ENCODE measurements at regions not wholly inside any gene's neighbourhood (a gene's known extent, or its start where the extent isn't known, plus 50 kb on each side); places are given as distances from the start of the nearest gene placed in this dataset.

DNA sequence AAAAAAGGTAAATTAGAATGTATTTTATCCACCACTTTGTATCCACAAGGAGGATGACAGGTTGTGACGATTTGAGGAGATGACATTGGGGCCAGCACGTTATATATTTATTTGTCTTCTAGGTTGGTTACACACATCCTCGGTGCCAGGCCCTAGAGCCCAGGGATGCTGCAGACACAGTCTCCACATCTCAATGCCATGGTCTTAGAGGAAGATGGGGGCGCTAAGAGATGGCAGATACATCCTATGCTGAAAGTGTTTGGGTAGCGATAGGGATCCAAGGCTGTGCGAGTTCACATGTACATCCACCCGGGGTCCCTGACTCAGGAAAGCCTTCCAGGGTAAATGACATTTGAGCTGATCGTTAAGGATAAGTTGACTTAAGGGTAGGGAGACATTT, 193.1 kb upstream of the GSC start:
- Histone ChIP-seq H3K27me3 (peaks cover 3 to 46% of the 10 kb centered on the region in 2 donors), H3K27ac (no peak overlapping the region), H3K4me1 (no peaks in the 10 kb centered on the region), H3K4me3 (no peak overlapping the region), H3K36me3 (no peaks in the 10 kb centered on the region), H3K9me3 (no peaks in the 10 kb centered on the region)
- ATAC-seq (no peak), DNase-seq (no peak)
- TF ChIP-seq, protein P1, sequence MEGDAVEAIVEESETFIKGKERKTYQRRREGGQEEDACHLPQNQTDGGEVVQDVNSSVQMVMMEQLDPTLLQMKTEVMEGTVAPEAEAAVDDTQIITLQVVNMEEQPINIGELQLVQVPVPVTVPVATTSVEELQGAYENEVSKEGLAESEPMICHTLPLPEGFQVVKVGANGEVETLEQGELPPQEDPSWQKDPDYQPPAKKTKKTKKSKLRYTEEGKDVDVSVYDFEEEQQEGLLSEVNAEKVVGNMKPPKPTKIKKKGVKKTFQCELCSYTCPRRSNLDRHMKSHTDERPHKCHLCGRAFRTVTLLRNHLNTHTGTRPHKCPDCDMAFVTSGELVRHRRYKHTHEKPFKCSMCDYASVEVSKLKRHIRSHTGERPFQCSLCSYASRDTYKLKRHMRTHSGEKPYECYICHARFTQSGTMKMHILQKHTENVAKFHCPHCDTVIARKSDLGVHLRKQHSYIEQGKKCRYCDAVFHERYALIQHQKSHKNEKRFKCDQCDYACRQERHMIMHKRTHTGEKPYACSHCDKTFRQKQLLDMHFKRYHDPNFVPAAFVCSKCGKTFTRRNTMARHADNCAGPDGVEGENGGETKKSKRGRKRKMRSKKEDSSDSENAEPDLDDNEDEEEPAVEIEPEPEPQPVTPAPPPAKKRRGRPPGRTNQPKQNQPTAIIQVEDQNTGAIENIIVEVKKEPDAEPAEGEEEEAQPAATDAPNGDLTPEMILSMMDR (IDR thresholded peaks at IDR 0.05) = no peak
- intact Hi-C loops (cut with DNase I) = no loop called here

DNA sequence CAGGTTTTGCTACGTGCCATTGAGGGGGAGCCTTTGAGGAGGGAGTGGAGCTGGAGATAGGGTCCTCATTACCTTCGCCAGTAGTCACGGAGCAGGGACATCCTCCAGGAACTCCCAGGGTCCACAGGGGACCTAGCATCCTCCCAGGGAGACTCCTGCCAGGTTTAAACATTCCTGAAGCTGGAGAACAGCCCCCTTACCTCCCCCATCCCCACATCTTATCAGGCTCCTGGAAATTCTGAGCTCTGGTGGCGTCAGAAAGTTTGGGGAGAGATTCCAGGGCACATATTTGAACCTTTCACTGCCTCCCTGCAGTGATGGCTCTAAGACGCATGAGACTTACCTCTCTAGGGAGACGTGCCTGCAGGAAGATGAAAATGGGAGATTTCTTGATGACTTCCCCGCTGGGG, 192.3 kb upstream of the GSC start:
- Histone ChIP-seq H3K4me3 (no peak overlapping the region), H3K27ac (no peak overlapping the region), H3K36me3 (no peaks in the 10 kb centered on the region), H3K27me3 (peaks cover 3 to 50% of the 10 kb centered on the region in 2 donors), H3K4me1 (no peaks in the 10 kb centered on the region), H3K9me3 (no peaks in the 10 kb centered on the region)
- intact Hi-C loops (cut with DNase I) = no loop called here
- ATAC-seq (no peak), DNase-seq (no peak)
- TF ChIP-seq, protein P1 (IDR thresholded peaks at IDR 0.05) = no peak

DNA sequence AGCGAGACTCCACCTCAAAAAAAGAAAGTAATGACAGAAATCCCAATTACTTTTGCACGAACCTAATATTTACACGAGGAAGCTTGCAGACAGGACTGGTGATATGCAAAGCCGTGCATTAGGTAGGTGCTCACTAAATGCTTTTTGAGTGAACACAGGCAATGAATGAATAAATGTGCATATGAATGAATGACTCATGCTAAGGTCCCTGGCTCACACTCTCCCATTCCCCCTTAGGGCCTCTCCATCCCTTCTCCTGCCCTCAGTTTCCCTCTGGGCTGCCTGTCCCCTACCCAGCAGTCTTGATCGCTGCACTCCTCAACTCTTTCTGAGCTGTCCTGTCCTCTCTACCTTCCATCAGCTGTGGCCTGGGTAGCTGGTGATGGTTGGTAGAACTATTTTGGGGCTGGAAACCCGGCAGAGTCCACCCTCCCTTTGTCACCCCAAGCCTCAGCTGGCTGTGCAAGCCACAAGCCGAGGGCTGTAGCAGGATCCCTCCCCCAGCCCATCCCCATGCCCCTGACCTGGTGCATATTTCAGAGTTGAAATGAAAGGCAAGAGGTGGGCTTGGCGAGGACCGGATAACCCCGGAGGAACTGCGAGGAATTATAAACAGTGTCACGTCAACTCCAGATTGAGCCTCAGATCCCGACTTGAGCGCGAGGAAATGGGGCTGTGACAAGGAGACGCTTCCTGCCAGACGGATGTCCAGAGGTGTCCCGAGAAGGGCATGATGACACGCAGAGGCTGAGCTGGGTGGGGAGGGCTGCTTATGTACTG, 191.7 kb upstream of the GSC start:
- Histone ChIP-seq H3K27me3 (peaks cover 3 to 48% of the 10 kb centered on the region in 2 donors), H3K4me1 (no peaks in the 10 kb centered on the region), H3K36me3 (no peaks in the 10 kb centered on the region), H3K27ac (no peak overlapping the region), H3K4me3 (no peak overlapping the region), H3K9me3 (no peaks in the 10 kb centered on the region)
- no peak for DNase-seq
- no peak for ATAC-seq
- TF ChIP-seq, protein P1 (IDR thresholded peaks at IDR 0.05) = no peak
- intact Hi-C loops (cut with DNase I) = no loop called here

DNA sequence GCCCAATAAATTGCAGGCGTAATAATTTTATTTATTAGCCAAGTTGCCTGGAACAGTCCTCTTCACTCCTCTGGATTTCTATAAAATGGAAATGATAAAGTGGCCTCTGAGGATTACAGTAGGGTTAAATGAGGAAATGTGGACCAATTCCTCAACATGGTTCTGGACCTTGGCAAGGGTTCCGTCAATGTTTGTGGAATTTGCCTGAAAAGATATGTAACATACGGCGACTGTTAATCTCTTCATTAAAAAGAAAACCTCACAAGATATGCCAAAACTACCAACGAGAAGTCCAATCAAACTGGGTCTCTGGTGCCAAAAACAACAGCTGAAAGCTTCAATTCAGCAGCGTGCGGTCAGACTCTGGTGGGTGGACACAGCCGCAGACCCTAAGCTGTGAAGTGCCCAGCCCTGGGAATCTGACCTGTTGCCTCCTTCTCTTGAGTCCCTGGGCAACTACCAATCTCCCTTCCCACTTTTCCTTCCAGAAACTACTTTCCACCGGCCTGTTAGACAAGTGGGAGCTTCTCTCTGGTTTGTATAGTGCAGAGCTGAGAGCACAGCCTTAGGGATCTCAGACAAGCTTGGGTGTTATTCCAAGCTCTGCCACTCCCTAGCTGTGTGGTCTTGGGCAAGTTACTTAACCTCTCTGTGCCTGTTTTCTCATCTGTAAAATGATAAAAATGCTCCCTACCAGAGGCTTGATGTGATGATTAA, 190.5 kb upstream of the GSC start:
- no peaks in the 10 kb centered on the region for H3K36me3 ChIP-seq
- H3K4me3 ChIP-seq = no peak overlapping the region
- no peaks in the 10 kb centered on the region for H3K4me1 ChIP-seq
- H3K27ac ChIP-seq = no peak overlapping the region
- no peaks in the 10 kb centered on the region for H3K9me3 ChIP-seq
- intact Hi-C loops (cut with DNase I) = no loop called here
- peaks cover 3 to 47% of the 10 kb centered on the region in 2 donors for H3K27me3 ChIP-seq
- ATAC-seq = peak; percentile 22
- TF ChIP-seq, protein P1 (IDR thresholded peaks at IDR 0.05) = no peak
- DNase-seq = no peak

DNA sequence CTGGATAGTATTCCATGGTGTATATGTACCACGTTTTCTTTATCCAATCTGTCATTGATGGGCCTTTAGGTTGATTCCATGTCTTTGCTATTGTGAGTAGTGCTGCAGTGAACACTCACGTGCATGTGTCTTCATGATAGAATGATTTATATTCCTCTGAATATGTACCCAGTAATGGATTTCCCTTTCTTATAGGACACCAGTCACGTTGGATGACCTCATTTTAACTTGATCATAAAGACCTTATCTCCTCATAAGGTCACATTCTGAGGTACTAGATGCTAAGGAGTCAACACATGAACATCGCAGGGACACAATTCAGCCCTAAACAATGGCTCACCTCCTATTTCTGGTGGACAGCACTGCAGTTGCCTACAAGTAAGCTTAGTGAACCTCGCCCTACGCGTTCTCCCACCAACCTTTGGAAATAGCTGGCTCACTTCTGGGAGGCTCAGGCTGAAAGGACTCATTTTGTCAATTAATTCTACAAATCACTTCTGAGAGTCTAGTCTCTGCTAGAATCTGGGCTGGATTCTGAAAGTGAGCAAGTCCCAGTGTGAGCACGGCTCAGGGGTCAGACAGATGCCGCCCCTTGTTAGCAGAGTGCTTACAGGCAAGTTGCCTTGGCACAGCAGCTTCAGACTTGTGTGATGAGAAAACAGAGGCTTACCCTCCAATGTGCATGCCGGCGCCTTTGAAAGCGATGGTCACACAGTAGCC, 183.8 kb upstream of the GSC start:
- Histone ChIP-seq H3K27ac (no peak overlapping the region), H3K9me3 (no peaks in the 10 kb centered on the region), H3K27me3 (peaks cover 0 to 15% of the 10 kb centered on the region in 2 donors), H3K36me3 (no peaks in the 10 kb centered on the region), H3K4me1 (no peaks in the 10 kb centered on the region), H3K4me3 (no peak overlapping the region)
- DNase-seq = no peak
- ATAC-seq = no peak
- TF ChIP-seq, protein P1 (IDR thresholded peaks at IDR 0.05) = no peak
- intact Hi-C loops (cut with DNase I) = no loop called here

Data from left lung (tissue), 4 donors.